Thyroid gland (tissue), 4 donors: ENCODE measurements at regions not wholly inside any gene's neighbourhood (a gene's known extent, or its start where the extent isn't known, plus 50 kb on each side); places are given as distances from the start of the nearest gene placed in this dataset.

ENCODE experiments used
- POLR2A ChIP-seq, 2 donors: fragments of 450-650 bp; IDR thresholded peaks; one replicate each; pipeline ENCODE4 v1.6.1; 2017; ENCODE audit warnings: antibody characterized with exemption in 2 of 2, mild to moderate bottlenecking in 2 of 2, moderate library complexity in 1 of 2
- TF ChIP-seq, protein P1 (sequence below), 6 experiments: fragments of 200-600 bp in 3 of 6; fragments of 450-650 bp in 3 of 6; sonication (generic) in 3 of 6; IDR thresholded peaks; one replicate each; pipeline ENCODE4 v1.5.1; 2016 to 2019; ENCODE audit warnings: antibody characterized with exemption in 6 of 6, mild to moderate bottlenecking in 2 of 6, inconsistent platforms in 1 of 6, moderate library complexity in 1 of 6

DNA sequence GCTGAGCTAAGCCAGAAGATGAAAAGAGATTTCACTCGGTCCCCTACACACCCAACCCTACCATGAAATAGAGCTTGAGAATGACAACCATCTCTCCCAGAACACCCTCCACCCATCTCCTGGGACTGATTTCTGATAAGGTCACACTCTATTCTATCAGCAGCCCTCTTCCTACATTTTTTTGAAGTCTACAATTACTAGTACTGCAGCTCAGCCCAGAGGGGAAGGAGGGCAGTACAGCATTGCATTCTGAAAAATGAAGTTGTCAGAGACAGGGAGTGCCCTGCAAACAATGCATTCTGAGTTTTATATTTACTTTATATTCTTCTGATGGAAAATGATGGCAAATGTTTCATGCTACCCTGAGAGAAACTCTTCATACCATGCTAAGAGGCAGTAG is 318.5 kb downstream of the BCAT1 start:
- TF ChIP-seq, protein P1, sequence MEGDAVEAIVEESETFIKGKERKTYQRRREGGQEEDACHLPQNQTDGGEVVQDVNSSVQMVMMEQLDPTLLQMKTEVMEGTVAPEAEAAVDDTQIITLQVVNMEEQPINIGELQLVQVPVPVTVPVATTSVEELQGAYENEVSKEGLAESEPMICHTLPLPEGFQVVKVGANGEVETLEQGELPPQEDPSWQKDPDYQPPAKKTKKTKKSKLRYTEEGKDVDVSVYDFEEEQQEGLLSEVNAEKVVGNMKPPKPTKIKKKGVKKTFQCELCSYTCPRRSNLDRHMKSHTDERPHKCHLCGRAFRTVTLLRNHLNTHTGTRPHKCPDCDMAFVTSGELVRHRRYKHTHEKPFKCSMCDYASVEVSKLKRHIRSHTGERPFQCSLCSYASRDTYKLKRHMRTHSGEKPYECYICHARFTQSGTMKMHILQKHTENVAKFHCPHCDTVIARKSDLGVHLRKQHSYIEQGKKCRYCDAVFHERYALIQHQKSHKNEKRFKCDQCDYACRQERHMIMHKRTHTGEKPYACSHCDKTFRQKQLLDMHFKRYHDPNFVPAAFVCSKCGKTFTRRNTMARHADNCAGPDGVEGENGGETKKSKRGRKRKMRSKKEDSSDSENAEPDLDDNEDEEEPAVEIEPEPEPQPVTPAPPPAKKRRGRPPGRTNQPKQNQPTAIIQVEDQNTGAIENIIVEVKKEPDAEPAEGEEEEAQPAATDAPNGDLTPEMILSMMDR (IDR thresholded peaks at IDR 0.05), result no peak
- TF ChIP-seq POLR2A (IDR thresholded peaks at IDR 0.05), result no peak
